ENCODE measurements at regions not wholly inside any gene's neighbourhood (a gene's known extent, or its start where the extent isn't known, plus 50 kb on each side); places are given as distances from the start of the nearest gene placed in this dataset.

GRCh38 chr1:29585201-29585600 is 348.9 kb downstream of the PTPRU start:
- TF ChIP-seq, protein P1, sequence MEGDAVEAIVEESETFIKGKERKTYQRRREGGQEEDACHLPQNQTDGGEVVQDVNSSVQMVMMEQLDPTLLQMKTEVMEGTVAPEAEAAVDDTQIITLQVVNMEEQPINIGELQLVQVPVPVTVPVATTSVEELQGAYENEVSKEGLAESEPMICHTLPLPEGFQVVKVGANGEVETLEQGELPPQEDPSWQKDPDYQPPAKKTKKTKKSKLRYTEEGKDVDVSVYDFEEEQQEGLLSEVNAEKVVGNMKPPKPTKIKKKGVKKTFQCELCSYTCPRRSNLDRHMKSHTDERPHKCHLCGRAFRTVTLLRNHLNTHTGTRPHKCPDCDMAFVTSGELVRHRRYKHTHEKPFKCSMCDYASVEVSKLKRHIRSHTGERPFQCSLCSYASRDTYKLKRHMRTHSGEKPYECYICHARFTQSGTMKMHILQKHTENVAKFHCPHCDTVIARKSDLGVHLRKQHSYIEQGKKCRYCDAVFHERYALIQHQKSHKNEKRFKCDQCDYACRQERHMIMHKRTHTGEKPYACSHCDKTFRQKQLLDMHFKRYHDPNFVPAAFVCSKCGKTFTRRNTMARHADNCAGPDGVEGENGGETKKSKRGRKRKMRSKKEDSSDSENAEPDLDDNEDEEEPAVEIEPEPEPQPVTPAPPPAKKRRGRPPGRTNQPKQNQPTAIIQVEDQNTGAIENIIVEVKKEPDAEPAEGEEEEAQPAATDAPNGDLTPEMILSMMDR (IDR thresholded peaks at IDR 0.05; ENCODE audit: low read depth, low read length, poor library complexity, severe bottlenecking) = no peak
- no peak for TF ChIP-seq EZH2phosphoT487 (IDR thresholded peaks at IDR 0.05; ENCODE audit: borderline replicate concordance, low read length)
